Parathyroid adenoma (tissue), 2 donors: ENCODE measurements at regions not wholly inside any gene's neighbourhood (a gene's known extent, or its start where the extent isn't known, plus 50 kb on each side); places are given as distances from the start of the nearest gene placed in this dataset.

ENCODE experiments used
- H2AFZ ChIP-seq: fragments of 300-600 bp; sonication (generic); one replicate; pipeline ENCODE4 v1.7.0; 2017; ENCODE audit warnings: antibody characterized with exemption, mild to moderate bottlenecking
- H3K27ac ChIP-seq: fragments of 300-600 bp; sonication (generic); one replicate; pipeline ENCODE4 v1.7.0; 2017
- H3K27me3 ChIP-seq: fragments of 300-600 bp; sonication (generic); one replicate; pipeline ENCODE4 v1.7.0; 2017; ENCODE audit warnings: low read length; ENCODE audit not compliant: control insufficient read depth, insufficient read depth
- H3K36me3 ChIP-seq: fragments of 300-600 bp; sonication (generic); one replicate; pipeline ENCODE4 v1.7.0; 2017; ENCODE audit warnings: low read length; ENCODE audit not compliant: control insufficient read depth, insufficient read depth
- H3K4me1 ChIP-seq: fragments of 300-600 bp; sonication (generic); one replicate; pipeline ENCODE4 v1.7.0; 2017; ENCODE audit warnings: control low read depth
- H3K4me2 ChIP-seq: fragments of 300-600 bp; sonication (generic); one replicate; pipeline ENCODE4 v1.7.0; 2017; ENCODE audit warnings: low read length
- H3K4me3 ChIP-seq: fragments of 300-600 bp; sonication (generic); one replicate; pipeline ENCODE4 v1.7.0; 2017; ENCODE audit warnings: low read depth, low read length
- H3K79me2 ChIP-seq: fragments of 300-600 bp; sonication (generic); one replicate; pipeline ENCODE4 v1.7.0; 2017; ENCODE audit warnings: control low read depth
- H3K9ac ChIP-seq: fragments of 300-600 bp; sonication (generic); one replicate; pipeline ENCODE4 v1.7.0; 2017; ENCODE audit warnings: mild to moderate bottlenecking
- H3K9me3 ChIP-seq: fragments of 300-600 bp; sonication (generic); one replicate; pipeline ENCODE4 v1.7.0; 2017; ENCODE audit warnings: low read length; ENCODE audit not compliant: control insufficient read depth
- CTCF ChIP-seq: fragments of 300-600 bp; sonication (generic); IDR thresholded peaks from one replicate; pipeline ENCODE4 v1.7.0; 2017; ENCODE audit warnings: antibody characterized with exemption, mild to moderate bottlenecking
- donor health status: primary hyperparathyroidism.

GRCh38 chr13:104737713-104738112 is 1671.5 kb upstream of the SLC10A2 start:
- Histone ChIP-seq H3K4me3 (no peak overlapping the region), H3K27me3 (no peaks in the 10 kb centered on the region), H3K36me3 (no peaks in the 10 kb centered on the region), H3K4me2 (no peak overlapping the region), H2AFZ (no peak overlapping the region), H3K4me1 (no peaks in the 10 kb centered on the region), H3K79me2 (no peaks in the 10 kb centered on the region), H3K9me3 (no peaks in the 10 kb centered on the region), H3K27ac (no peak overlapping the region), H3K9ac (no peak overlapping the region)
- no peak for TF ChIP-seq CTCF

GRCh38 chr13:104733427-104733826 is 1667.2 kb upstream of the SLC10A2 start:
- Histone ChIP-seq H3K4me1 (no peaks in the 10 kb centered on the region), H3K9ac (no peak overlapping the region), H3K79me2 (no peaks in the 10 kb centered on the region), H3K36me3 (no peaks in the 10 kb centered on the region), H3K4me3 (no peak overlapping the region), H3K27me3 (no peaks in the 10 kb centered on the region), H3K27ac (no peak overlapping the region), H3K9me3 (no peaks in the 10 kb centered on the region), H3K4me2 (no peak overlapping the region), H2AFZ (no peak overlapping the region)
- no peak for TF ChIP-seq CTCF

- Histone ChIP-seq H3K27ac (no peak overlapping the region), H3K4me3 (no peak overlapping the region), H3K36me3 (no peaks in the 10 kb centered on the region), H3K4me2 (no peak overlapping the region), H3K9me3 (no peaks in the 10 kb centered on the region), H3K79me2 (no peaks in the 10 kb centered on the region), H3K4me1 (no peaks in the 10 kb centered on the region), H3K9ac (no peak overlapping the region), H2AFZ (no peak overlapping the region), H3K27me3 (no peaks in the 10 kb centered on the region)
- TF ChIP-seq CTCF, result no peak
Observed at GRCh38 chr13:104715111-104715510, 1648.9 kb upstream of the SLC10A2 start.

DNA sequence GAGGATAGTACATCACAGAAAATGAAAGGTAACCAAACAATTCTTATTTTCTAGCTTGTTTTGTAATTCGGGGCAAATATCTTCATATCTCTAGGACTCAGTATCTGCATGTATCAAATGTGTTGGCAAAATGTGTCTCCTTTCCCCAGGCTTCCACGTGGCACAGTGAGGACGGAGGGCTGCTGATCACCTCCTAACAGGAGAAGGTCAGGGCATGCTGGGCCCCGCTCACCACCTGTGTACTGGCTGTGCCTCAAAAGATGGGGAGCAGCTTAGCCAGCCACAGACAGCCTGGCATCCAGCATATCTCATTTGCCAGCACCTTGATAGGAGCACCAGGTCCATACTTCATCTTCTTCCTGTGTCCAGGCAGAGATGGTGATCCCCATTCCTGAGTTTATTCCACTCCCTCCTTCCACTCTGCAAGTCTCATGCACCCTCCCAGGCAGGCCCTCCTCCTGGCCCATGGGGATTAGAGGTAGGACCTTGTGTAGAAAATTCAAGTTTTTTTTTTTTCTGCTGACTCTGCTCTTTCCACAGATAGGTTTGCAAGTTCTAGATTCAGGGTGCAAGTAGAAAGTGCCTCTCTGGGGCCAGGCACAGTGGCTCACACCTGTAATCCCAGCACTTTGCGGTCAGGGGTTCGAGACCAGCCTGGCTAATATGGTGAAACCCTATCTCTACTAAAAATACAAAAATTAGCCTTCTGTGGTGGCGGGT is 1639.0 kb upstream of the SLC10A2 start:
- H3K9ac ChIP-seq, result no peak overlapping the region
- no peak overlapping the region for H3K4me2 ChIP-seq
- H3K4me1 ChIP-seq, result no peaks in the 10 kb centered on the region
- TF ChIP-seq CTCF, result no peak
- H3K9me3 ChIP-seq, result no peaks in the 10 kb centered on the region
- no peak overlapping the region for H3K27ac ChIP-seq
- no peaks in the 10 kb centered on the region for H3K27me3 ChIP-seq
- H3K4me3 ChIP-seq, result no peak overlapping the region
- no peak overlapping the region for H2AFZ ChIP-seq
- no peaks in the 10 kb centered on the region for H3K79me2 ChIP-seq
- no peaks in the 10 kb centered on the region for H3K36me3 ChIP-seq

GRCh38 chr13:104701591-104701990 is 1635.4 kb upstream of the SLC10A2 start:
- no peak overlapping the region for H3K9ac ChIP-seq
- no peaks in the 10 kb centered on the region for H3K4me1 ChIP-seq
- no peak overlapping the region for H3K4me3 ChIP-seq
- no peak overlapping the region for H3K4me2 ChIP-seq
- H2AFZ ChIP-seq, result no peak overlapping the region
- H3K27me3 ChIP-seq, result no peaks in the 10 kb centered on the region
- TF ChIP-seq CTCF, result no peak
- no peak overlapping the region for H3K27ac ChIP-seq
- no peaks in the 10 kb centered on the region for H3K79me2 ChIP-seq
- no peaks in the 10 kb centered on the region for H3K36me3 ChIP-seq
- H3K9me3 ChIP-seq, result no peaks in the 10 kb centered on the region
